ENCODE measurements at regions not wholly inside any gene's neighbourhood (a gene's known extent, or its start where the extent isn't known, plus 50 kb on each side); places are given as distances from the start of the nearest gene placed in this dataset.

- Histone ChIP-seq H3K36me3 (no peaks in the 10 kb centered on the region), H3K27me3 (no peaks in the 10 kb centered on the region), H3K9me3 (no peaks in the 10 kb centered on the region), H3K4me1 (no peaks in the 10 kb centered on the region), H3K4me3 (no peak overlapping the region), H3K27ac (no peak overlapping the region)
- no peak for DNase-seq
- 54 to 77% (median 64%) methylated on average over 4 of the region's 4 CpGs for WGBS, 5 donors
- intact Hi-C loops (cut with DNase I; ENCODE audit: low total_unique reads), result no loop called here
- TF ChIP-seq, protein P1, sequence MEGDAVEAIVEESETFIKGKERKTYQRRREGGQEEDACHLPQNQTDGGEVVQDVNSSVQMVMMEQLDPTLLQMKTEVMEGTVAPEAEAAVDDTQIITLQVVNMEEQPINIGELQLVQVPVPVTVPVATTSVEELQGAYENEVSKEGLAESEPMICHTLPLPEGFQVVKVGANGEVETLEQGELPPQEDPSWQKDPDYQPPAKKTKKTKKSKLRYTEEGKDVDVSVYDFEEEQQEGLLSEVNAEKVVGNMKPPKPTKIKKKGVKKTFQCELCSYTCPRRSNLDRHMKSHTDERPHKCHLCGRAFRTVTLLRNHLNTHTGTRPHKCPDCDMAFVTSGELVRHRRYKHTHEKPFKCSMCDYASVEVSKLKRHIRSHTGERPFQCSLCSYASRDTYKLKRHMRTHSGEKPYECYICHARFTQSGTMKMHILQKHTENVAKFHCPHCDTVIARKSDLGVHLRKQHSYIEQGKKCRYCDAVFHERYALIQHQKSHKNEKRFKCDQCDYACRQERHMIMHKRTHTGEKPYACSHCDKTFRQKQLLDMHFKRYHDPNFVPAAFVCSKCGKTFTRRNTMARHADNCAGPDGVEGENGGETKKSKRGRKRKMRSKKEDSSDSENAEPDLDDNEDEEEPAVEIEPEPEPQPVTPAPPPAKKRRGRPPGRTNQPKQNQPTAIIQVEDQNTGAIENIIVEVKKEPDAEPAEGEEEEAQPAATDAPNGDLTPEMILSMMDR (IDR thresholded peaks at IDR 0.05), result no peak
Measured at GRCh38 chr9:1453636-1454035, 403.5 kb downstream of the DMRT2 start.

DNA sequence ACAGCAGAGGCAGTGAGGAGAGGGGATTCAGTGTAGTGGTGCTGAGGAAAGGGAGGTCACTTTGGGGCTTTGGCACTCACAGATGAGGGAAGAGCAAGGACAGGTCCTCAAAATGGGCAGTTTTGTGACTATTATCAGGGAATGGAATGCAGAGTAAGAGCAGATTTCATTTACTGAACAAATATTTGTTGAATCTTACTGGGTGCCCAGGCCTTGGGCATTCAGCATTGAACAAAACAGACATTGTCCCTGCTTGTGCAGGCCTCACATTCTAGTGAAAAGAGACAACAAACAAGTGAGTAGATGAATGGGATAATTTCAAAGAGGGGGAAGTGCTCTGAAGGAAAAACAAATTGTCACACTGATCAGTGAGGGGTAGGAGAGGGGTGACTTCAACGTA lies 404.1 kb downstream of the DMRT2 start:
- intact Hi-C loops (cut with DNase I; ENCODE audit: low total_unique reads), result no loop called here
- Histone ChIP-seq H3K27me3 (no peaks in the 10 kb centered on the region), H3K4me3 (no peak overlapping the region), H3K27ac (no peak overlapping the region), H3K4me1 (no peaks in the 10 kb centered on the region), H3K9me3 (no peaks in the 10 kb centered on the region), H3K36me3 (no peaks in the 10 kb centered on the region)
- no peak for TF ChIP-seq POLR2AphosphoS5 (IDR thresholded peaks at IDR 0.05)
- TF ChIP-seq, protein P1 (IDR thresholded peaks at IDR 0.05), result no peak
- no peak for TF ChIP-seq EP300 (IDR thresholded peaks at IDR 0.05)
- no peak for TF ChIP-seq POLR2A (IDR thresholded peaks at IDR 0.05)
- no peak for DNase-seq
- WGBS, 5 donors, result 16 to 38% (median 35%) methylated on average over 1 of the region's 1 CpG

DNA sequence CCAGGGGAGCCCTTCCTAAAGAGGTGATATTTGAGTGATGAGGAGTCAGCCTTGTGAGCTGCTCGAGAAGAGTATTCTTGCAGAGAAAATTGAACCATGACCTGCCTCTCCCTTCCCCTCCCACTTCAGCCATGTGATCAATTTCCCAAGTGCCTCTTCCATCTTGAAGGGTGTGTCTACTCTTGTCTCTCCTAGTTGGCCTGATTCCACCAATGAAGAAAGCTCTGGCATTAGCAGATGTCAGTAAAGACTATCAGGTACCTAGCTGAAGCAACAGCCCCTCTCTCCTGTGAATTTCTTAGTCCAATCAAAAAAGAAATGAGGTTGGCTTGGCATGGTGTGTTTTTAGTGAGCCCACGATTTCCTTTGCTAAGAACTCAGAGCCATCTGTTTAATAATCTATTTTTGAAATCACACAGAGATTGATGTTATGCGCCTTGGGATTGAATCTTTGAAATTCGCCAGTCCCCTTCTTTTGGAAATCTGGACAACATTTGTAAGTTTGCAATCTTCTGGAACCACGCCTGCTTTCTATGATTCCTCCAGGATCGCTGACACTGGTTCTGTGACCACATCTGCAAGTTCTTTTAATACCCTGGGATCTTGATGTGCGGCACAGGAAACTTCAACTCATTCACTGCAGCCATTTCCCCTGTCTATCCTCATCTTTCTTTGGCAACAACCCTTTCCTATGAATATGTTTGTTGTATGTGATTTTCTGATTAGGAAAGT lies 404.6 kb downstream of the DMRT2 start:
- WGBS, 5 donors, result 61 to 81% (median 69%) methylated on average over 7 of the region's 7 CpGs

DNA sequence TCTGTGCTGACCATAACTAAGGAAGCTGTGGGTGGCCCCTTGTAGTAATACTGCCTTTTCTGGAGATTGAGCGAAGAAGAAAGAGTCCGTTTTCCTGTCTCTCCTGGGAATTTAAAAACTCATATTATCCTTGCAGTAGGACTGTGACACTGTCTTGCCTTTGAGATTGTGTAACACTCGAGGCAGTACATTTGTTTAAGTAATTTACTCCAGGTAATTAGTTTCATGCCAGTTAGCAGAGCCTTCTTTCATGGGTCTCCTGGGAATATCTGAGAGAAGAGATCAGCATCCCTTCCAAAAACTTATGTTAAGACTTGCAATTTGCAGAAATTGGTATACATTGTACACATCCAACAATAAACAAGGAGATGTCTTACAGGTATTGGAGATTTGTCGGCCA lies 405.6 kb downstream of the DMRT2 start:
- no peak overlapping the region for H3K4me3 ChIP-seq
- no peaks in the 10 kb centered on the region for H3K36me3 ChIP-seq
- intact Hi-C loops (cut with DNase I; ENCODE audit: low total_unique reads), result no loop called here
- TF ChIP-seq, protein P1 (IDR thresholded peaks at IDR 0.05), result no peak
- no peak for DNase-seq
- no peak overlapping the region for H3K27ac ChIP-seq
- H3K9me3 ChIP-seq, result no peaks in the 10 kb centered on the region
- no peaks in the 10 kb centered on the region for H3K27me3 ChIP-seq
- 69 to 80% (median 75%) methylated on average over 4 of the region's 4 CpGs for WGBS, 5 donors
- H3K4me1 ChIP-seq, result no peaks in the 10 kb centered on the region

More for the DNA sequence above, 404.6 kb downstream of the DMRT2 start:
- peak in 1 of 2 donors; percentile 41 for DNase-seq
- Histone ChIP-seq H3K4me3 (no peak overlapping the region), H3K27me3 (no peaks in the 10 kb centered on the region), H3K27ac (no peak overlapping the region), H3K4me1 (no peaks in the 10 kb centered on the region), H3K36me3 (no peaks in the 10 kb centered on the region), H3K9me3 (no peaks in the 10 kb centered on the region)
- no peak for TF ChIP-seq POLR2AphosphoS5 (IDR thresholded peaks at IDR 0.05)
- TF ChIP-seq, protein P1 (IDR thresholded peaks at IDR 0.05), result no peak
- TF ChIP-seq EP300 (IDR thresholded peaks at IDR 0.05), result no peak
- TF ChIP-seq POLR2A (IDR thresholded peaks at IDR 0.05), result no peak
- intact Hi-C loops (cut with DNase I; ENCODE audit: low total_unique reads), result no loop called here

Data from stomach (tissue), 8 donors.